Thymus (tissue), 11 donors: ENCODE measurements at regions not wholly inside any gene's neighbourhood (a gene's known extent, or its start where the extent isn't known, plus 50 kb on each side); places are given as distances from the start of the nearest gene placed in this dataset.

Experiments used
- DNase-seq, 9 donors: peaks; one replicate each; pipeline ENCODE4 v3.0.0-alpha.2; 2013; ENCODE audit warnings: low spot score in 9 of 9, low read depth in 6 of 9, missing footprints in 1 of 9
- H3K27ac ChIP-seq, 2 donors: one replicate each; pipeline ENCODE4 v1.5.1; 2013; ENCODE audit warnings: control low read depth in 1 of 2, low read depth in 1 of 2, low read length in 1 of 2, mild to moderate bottlenecking in 1 of 2, moderate library complexity in 1 of 2
- H3K27me3 ChIP-seq, 2 donors: one replicate each; pipeline ENCODE4 v1.5.1; 2013; ENCODE audit warnings: low read length in 1 of 2; ENCODE audit not compliant: control insufficient read depth in 2 of 2, insufficient read depth in 1 of 2
- H3K36me3 ChIP-seq, 2 donors: one replicate each; pipeline ENCODE4 v1.5.1; 2013; ENCODE audit warnings: low read length in 1 of 2, mild to moderate bottlenecking in 1 of 2, moderate library complexity in 1 of 2; ENCODE audit not compliant: control insufficient read depth in 2 of 2, insufficient read depth in 2 of 2
- H3K4me1 ChIP-seq, 2 donors: one replicate each; pipeline ENCODE4 v1.5.1; 2013; ENCODE audit warnings: low read length in 2 of 2; ENCODE audit not compliant: control insufficient read depth in 2 of 2, insufficient read depth in 2 of 2
- H3K4me3 ChIP-seq, 2 donors: one replicate each; pipeline ENCODE4 v1.5.1; 2013; ENCODE audit warnings: low read length in 2 of 2, control low read depth in 1 of 2, mild to moderate bottlenecking in 1 of 2
- H3K9me3 ChIP-seq, 2 donors: one replicate each; pipeline ENCODE4 v1.5.1; 2013; ENCODE audit warnings: low read length in 1 of 2, mild to moderate bottlenecking in 1 of 2; ENCODE audit not compliant: control insufficient read depth in 2 of 2, insufficient read depth in 1 of 2
- WGBS: extraction: QIAGEN DNeasy Blood & Tissue Kit; methylation state at CpG from one replicate; pipeline ENCODE4 v1.1.7; 2013; 5-methylcytosine and 5-hydroxymethylcytosine counted together
- donor health status: healthy.

GRCh38 chr6:14464055-14464454, 346.5 kb downstream of the CD83 start:
- H3K9me3 ChIP-seq, result peaks cover 1 to 12% of the 10 kb centered on the region in 2 donors
- H3K27me3 ChIP-seq, result no peaks in the 10 kb centered on the region
- peaks cover 0 to 6% of the 10 kb centered on the region in 2 donors for H3K36me3 ChIP-seq
- no peak overlapping the region for H3K27ac ChIP-seq
- peaks cover 0 to 36% of the 10 kb centered on the region in 2 donors for H3K4me1 ChIP-seq
- H3K4me3 ChIP-seq, result no peak overlapping the region
- 88% methylated on average over 5 of the region's 5 CpGs for WGBS
- no peak for DNase-seq

DNA sequence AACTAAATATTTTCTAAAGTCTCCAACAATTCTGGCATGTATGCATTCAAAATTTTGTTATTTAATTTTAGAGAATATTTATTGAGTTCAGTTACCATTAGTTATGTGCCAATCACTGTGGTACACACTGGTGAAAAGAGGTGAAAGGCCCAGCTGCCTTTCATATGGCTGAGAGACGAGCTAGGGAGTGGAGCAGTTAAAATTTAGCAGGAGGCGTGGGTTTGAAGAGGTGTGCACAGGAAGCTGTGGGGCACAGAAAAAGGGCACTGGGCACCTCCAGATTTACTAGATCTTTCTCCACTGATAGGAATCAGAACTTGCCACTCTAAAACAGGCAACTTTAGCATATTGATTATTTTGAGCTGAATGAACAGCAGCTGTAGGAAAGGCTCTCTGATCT, 347.1 kb downstream of the CD83 start:
- Histone ChIP-seq H3K4me1 (peaks cover 0 to 36% of the 10 kb centered on the region in 2 donors), H3K4me3 (no peak overlapping the region), H3K36me3 (peaks cover 0 to 6% of the 10 kb centered on the region in 2 donors), H3K9me3 (peaks cover 1 to 17% of the 10 kb centered on the region in 2 donors), H3K27ac (no peak overlapping the region), H3K27me3 (no peaks in the 10 kb centered on the region)
- 62% methylated on average over 2 of the region's 2 CpGs for WGBS
- no peak for DNase-seq

DNA sequence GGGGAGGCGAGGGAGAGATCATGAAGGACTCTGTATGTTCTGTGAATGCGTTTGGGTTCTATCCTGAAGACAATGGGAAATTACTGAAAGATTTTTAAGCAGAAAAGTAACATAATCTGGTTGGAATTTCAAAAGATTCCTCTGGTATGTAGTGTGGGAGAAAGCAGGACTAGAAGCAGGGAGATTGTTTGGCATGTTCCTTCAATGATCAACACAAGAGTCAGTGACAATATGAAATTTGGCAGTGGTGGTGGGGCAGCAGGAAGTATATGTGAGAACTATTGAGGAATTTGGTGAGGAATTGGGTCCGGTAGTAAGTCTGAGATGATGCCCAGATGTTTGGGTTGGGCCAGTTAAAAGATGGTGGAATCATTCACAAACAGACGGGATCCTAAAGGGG, 348.7 kb downstream of the CD83 start:
- Histone ChIP-seq H3K36me3 (no peaks in the 10 kb centered on the region), H3K4me1 (peaks cover 0 to 24% of the 10 kb centered on the region in 2 donors), H3K27ac (no peak overlapping the region), H3K9me3 (peaks cover 1 to 22% of the 10 kb centered on the region in 2 donors), H3K27me3 (no peaks in the 10 kb centered on the region), H3K4me3 (no peak overlapping the region)
- no peak for DNase-seq
- WGBS, result 97% methylated on average over 4 of the region's 4 CpGs

- no peaks in the 10 kb centered on the region for H3K36me3 ChIP-seq
- H3K4me3 ChIP-seq, result no peak overlapping the region
- peaks cover 1 to 22% of the 10 kb centered on the region in 2 donors for H3K9me3 ChIP-seq
- WGBS, result 97% methylated on average over 2 of the region's 2 CpGs
- H3K27ac ChIP-seq, result no peak overlapping the region
- DNase-seq, result no peak
- no peaks in the 10 kb centered on the region for H3K27me3 ChIP-seq
- H3K4me1 ChIP-seq, result peaks cover 0 to 25% of the 10 kb centered on the region in 2 donors
Measured at GRCh38 chr6:14467591-14467990, 350.0 kb downstream of the CD83 start.

- no peaks in the 10 kb centered on the region for H3K36me3 ChIP-seq
- 98% methylated on average over 4 of the region's 4 CpGs for WGBS
- no peak overlapping the region for H3K27ac ChIP-seq
Measured at GRCh38 chr6:14468647-14469321, 351.2 kb downstream of the CD83 start.

GRCh38 chr6:14470101-14470500, 352.5 kb downstream of the CD83 start:
- no peak overlapping the region for H3K4me3 ChIP-seq
- H3K27ac ChIP-seq, result no peak overlapping the region
- WGBS, result 82% methylated on average over 3 of the region's 3 CpGs
- no peaks in the 10 kb centered on the region for H3K36me3 ChIP-seq
- peaks cover 0 to 15% of the 10 kb centered on the region in 2 donors for H3K9me3 ChIP-seq
- DNase-seq, result no peak
- peaks cover 3 to 27% of the 10 kb centered on the region in 2 donors for H3K4me1 ChIP-seq
- H3K27me3 ChIP-seq, result no peaks in the 10 kb centered on the region

More at GRCh38 chr6:14468647-14469321, 351.2 kb downstream of the CD83 start:
- H3K9me3 ChIP-seq, result peaks cover 1 to 22% of the 10 kb centered on the region in 2 donors
- no peak overlapping the region for H3K4me3 ChIP-seq
- no peak for DNase-seq
- H3K4me1 ChIP-seq, result peaks cover 3 to 32% of the 10 kb centered on the region in 2 donors
- H3K27me3 ChIP-seq, result no peaks in the 10 kb centered on the region

GRCh38 chr6:14470671-14471070, 353.1 kb downstream of the CD83 start:
- Histone ChIP-seq H3K36me3 (no peaks in the 10 kb centered on the region), H3K27ac (no peak overlapping the region), H3K4me1 (peaks cover 3 to 25% of the 10 kb centered on the region in 2 donors), H3K27me3 (no peaks in the 10 kb centered on the region), H3K9me3 (peaks cover 0 to 15% of the 10 kb centered on the region in 2 donors), H3K4me3 (no peak overlapping the region)
- WGBS, result 86% methylated on average over 3 of the region's 3 CpGs
- no peak for DNase-seq

DNA sequence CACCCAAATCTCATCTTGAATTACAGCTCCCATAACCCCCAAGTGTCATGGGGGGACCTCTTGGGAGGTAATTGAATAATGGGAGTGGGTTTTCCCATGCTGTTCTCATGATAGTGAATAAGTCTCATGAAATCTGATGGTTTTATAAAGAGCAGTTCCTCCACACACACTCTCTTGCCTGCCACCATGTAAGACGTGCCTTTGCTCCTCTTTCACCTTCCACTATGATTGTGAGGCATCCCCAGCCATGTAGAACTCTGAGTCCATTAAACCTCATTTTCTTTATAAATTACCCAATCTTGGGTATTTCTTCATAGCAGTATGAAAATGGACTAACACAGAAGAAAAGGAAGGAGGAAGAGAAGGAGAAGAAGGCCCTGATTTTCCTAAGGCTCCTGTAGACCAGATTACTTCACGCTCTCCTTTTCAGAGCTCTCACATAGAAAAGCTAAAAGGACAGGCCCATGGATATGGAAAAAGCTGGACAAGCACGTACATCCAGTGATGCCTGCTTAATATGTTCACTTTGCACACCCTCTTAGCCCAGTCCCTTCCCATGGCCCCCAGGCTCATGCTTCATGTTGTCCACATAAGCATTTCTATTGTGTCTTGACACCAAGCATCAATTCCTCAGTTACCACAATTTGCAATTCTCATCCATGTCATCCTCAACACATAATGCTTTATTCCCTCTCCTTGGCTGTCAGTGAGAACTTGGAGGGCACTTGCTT, 354.8 kb downstream of the CD83 start:
- Histone ChIP-seq H3K36me3 (no peaks in the 10 kb centered on the region), H3K4me1 (peaks cover 7 to 38% of the 10 kb centered on the region in 2 donors), H3K4me3 (no peak overlapping the region), H3K27ac (no peak overlapping the region), H3K27me3 (no peaks in the 10 kb centered on the region), H3K9me3 (peaks cover 0 to 15% of the 10 kb centered on the region in 2 donors)
- WGBS, result 99% methylated on average over 3 of the region's 3 CpGs
- DNase-seq, result no peak

- Histone ChIP-seq H3K9me3 (peaks cover 0 to 15% of the 10 kb centered on the region in 2 donors), H3K27ac (no peak overlapping the region), H3K27me3 (no peaks in the 10 kb centered on the region), H3K4me1 (peaks cover 7 to 41% of the 10 kb centered on the region in 2 donors), H3K4me3 (no peak overlapping the region), H3K36me3 (no peaks in the 10 kb centered on the region)
- WGBS, result 54% methylated on average over 9 of the region's 9 CpGs
- peak in 2 of 9 donors; percentile 27 to 43 for DNase-seq
Measured at GRCh38 chr6:14472986-14473337, 355.4 kb downstream of the CD83 start.
